ENCODE measurements at regions not wholly inside any gene's neighbourhood (a gene's known extent, or its start where the extent isn't known, plus 50 kb on each side); places are given as distances from the start of the nearest gene placed in this dataset.

- Histone ChIP-seq H3K4me2 (ENCODE audit: low read length) (no peak overlapping the region), H3K9me2 (ENCODE audit: insufficient read depth, low read length) (no peaks in the 10 kb centered on the region), H2AFZ (ENCODE audit: low read length) (no peak overlapping the region), H3K36me3 (ENCODE audit: insufficient read depth, low read length) (no peaks in the 10 kb centered on the region), H4K20me1 (ENCODE audit: insufficient read depth, low read length) (no peaks in the 10 kb centered on the region), H3K9me3 (ENCODE audit: low read length) (no peaks in the 10 kb centered on the region), H3K79me2 (ENCODE audit: insufficient read depth, low read depth, low read length) (no peaks in the 10 kb centered on the region), H3K4me1 (ENCODE audit: insufficient read depth, low read length, poor library complexity, severe bottlenecking) (no peaks in the 10 kb centered on the region), H3K27ac (ENCODE audit: low read depth, low read length, poor library complexity, severe bottlenecking) (no peak overlapping the region), H3K4me3 (ENCODE audit: low read depth, low read length, poor library complexity, severe bottlenecking) (no peak overlapping the region)
- ChIA-PET CTCF (ENCODE audit: unreplicated experiment) (no interaction called here), POLR2A (no interaction called here)
- no peak for DNase-seq (ENCODE audit: low spot score)
- intact Hi-C loops (cut with micrococcal nuclease; ENCODE audit: unreplicated experiment), result no loop called here
- no TSS peak for BruUV-seq (replicated peaks)
- no peak for TF ChIP-seq EZH2phosphoT487 (IDR thresholded peaks at IDR 0.05; ENCODE audit: borderline replicate concordance, low read depth, low read length)
Observed at GRCh38 chr1:191101960-191102359, 624.3 kb upstream of the BRINP3 start.

- Histone ChIP-seq H4K20me1 (ENCODE audit: insufficient read depth, low read length) (no peaks in the 10 kb centered on the region), H3K4me1 (ENCODE audit: insufficient read depth, low read length, poor library complexity, severe bottlenecking) (no peaks in the 10 kb centered on the region), H3K9me2 (ENCODE audit: insufficient read depth, low read length) (no peaks in the 10 kb centered on the region; the same call in 1 of the 2 replicates), H3K4me3 (ENCODE audit: low read depth, low read length, poor library complexity, severe bottlenecking) (no peak overlapping the region), H3K9me3 (ENCODE audit: low read length) (no peaks in the 10 kb centered on the region), H3K79me2 (ENCODE audit: insufficient read depth, low read depth, low read length) (no peaks in the 10 kb centered on the region), H3K27ac (ENCODE audit: low read depth, low read length, poor library complexity, severe bottlenecking) (no peak overlapping the region), H2AFZ (ENCODE audit: low read length) (no peak overlapping the region), H3K36me3 (ENCODE audit: insufficient read depth, low read length) (no peaks in the 10 kb centered on the region), H3K4me2 (ENCODE audit: low read length) (no peak overlapping the region)
- DNase-seq (ENCODE audit: low spot score), result no peak
- intact Hi-C loops (cut with micrococcal nuclease; ENCODE audit: unreplicated experiment), result no loop called here
- TF ChIP-seq CTCF (conservative IDR thresholded peaks at IDR 0.05; ENCODE audit: low read length), result no peak
- TF ChIP-seq EZH2phosphoT487 (IDR thresholded peaks at IDR 0.05; ENCODE audit: borderline replicate concordance, low read depth, low read length), result no peak
- no TSS peak for BruUV-seq (replicated peaks)
- ChIA-PET CTCF (ENCODE audit: unreplicated experiment) (no interaction called here), POLR2A (interaction anchor here (0.7 kb wide), 1 partner anchor 28 kb away, joined by 3 read pairs; no protein-coding TSS in a partner anchor)
Observed at GRCh38 chr1:191125950-191126349, 648.3 kb upstream of the BRINP3 start.

- H4K20me1 ChIP-seq (ENCODE audit: insufficient read depth, low read length), result no peaks in the 10 kb centered on the region
- H3K9me2 ChIP-seq (ENCODE audit: insufficient read depth, low read length), result no peaks in the 10 kb centered on the region
- H3K4me3 ChIP-seq (ENCODE audit: low read depth, low read length, poor library complexity, severe bottlenecking), result no peak overlapping the region
- H3K4me1 ChIP-seq (ENCODE audit: insufficient read depth, low read length, poor library complexity, severe bottlenecking), result no peaks in the 10 kb centered on the region
- no peak for DNase-seq (ENCODE audit: low spot score)
- ChIA-PET POLR2A (interaction anchor here (0.6 kb wide), 1 partner anchor 750 kb away, joined by 3 read pairs; no protein-coding TSS in a partner anchor), CTCF (ENCODE audit: unreplicated experiment) (no interaction called here)
- TF ChIP-seq EZH2phosphoT487 (IDR thresholded peaks at IDR 0.05; ENCODE audit: borderline replicate concordance, low read depth, low read length), result no peak
- no peak for TF ChIP-seq CTCF (conservative IDR thresholded peaks at IDR 0.05; ENCODE audit: low read length)
- H3K36me3 ChIP-seq (ENCODE audit: insufficient read depth, low read length), result no peaks in the 10 kb centered on the region
- intact Hi-C loops (cut with micrococcal nuclease; ENCODE audit: unreplicated experiment), result no loop called here
- H3K9me3 ChIP-seq (ENCODE audit: low read length), result no peaks in the 10 kb centered on the region
- BruUV-seq (replicated peaks), result no TSS peak
- H3K79me2 ChIP-seq (ENCODE audit: insufficient read depth, low read depth, low read length), result no peaks in the 10 kb centered on the region
- no peak overlapping the region for H2AFZ ChIP-seq (ENCODE audit: low read length)
- H3K27ac ChIP-seq (ENCODE audit: low read depth, low read length, poor library complexity, severe bottlenecking), result no peak overlapping the region
- H3K4me2 ChIP-seq (ENCODE audit: low read length), result no peak overlapping the region
Observed at GRCh38 chr1:191134796-191135195, 657.1 kb upstream of the BRINP3 start.

All from OCI-LY7 (cell line).